GM21423 (cell line): ENCODE measurements at regions not wholly inside any gene's neighbourhood (a gene's known extent, or its start where the extent isn't known, plus 50 kb on each side); places are given as distances from the start of the nearest gene placed in this dataset.

Experiments
- ATAC-seq: cut with Tn5 transposase; IDR thresholded peaks from one replicate; pipeline ENCODE4 v1.9.1; 2021; ENCODE audit warnings: mild to moderate bottlenecking, moderate library complexity; ENCODE audit not compliant: unreplicated experiment

DNA sequence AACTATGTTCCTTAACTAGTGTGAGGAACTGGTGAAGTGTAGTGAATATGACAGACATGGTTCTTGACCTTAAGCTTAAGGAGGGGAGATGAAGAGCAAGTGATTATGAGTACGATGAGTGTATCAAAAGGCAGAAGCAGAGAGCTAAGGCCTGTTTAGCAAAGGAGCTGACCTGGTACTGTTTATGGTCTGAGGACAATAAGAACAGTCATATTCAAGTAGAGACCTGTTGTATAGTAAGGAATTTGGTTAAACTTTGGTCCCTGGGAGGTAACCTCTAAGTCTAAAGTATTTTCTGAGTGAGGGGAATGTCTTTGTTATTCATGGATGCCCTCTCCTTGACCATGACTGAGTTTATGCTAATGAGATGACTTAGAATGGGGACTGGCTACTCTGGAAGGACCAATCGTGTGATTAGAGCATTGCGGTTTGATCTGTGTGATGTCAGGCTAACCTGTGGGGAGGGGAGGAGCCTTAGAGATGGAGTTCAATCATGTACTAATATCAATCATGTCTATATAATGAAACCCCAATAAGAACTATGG, 389.3 kb downstream of the BMP4 start:
- no peak for ATAC-seq

- ATAC-seq: peak; percentile 49
Observed at GRCh38 chr14:53564870-53565269, 391.8 kb downstream of the BMP4 start.

DNA sequence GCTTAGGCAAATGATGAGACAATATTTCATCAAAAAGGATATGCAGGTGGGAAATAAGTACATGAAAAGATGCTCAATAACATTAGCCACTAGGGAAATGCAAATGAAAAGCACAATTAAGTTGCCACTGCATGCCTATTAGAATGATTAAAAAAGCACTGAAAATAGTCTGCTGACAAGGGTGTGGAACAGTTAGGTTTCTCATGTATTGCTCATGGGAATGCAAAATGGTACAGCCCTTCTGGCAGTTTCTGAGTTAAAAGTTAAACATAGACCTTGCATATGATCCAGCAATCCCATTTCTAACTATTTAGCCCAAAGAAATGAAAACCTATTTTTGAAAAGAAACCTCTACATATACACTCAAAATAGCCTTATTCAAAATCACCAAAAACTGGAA, 393.0 kb downstream of the BMP4 start:
- ATAC-seq: no peak

- ATAC-seq: no peak
Observed at GRCh38 chr14:53553221-53553620, 400.1 kb upstream of the DDHD1 start.

DNA sequence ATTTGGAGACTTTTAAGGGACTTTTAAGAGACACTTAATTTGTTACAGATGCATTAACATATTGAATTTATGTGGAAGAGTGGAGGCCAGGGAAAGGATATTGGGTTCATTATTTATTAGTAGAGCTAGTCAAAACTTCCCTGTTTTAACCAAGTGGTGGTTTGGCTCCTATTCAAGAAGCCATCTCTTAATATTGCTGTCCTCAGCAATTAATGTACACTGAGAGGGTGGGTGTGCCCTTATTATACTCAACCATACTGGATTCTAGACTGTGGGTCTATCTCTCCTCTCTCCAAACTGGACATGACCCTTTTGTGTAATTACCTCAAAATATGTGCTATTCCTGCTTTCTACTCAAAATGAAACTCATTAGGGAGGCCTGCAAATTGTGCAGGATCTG, 398.7 kb upstream of the DDHD1 start:
- no peak for ATAC-seq

DNA sequence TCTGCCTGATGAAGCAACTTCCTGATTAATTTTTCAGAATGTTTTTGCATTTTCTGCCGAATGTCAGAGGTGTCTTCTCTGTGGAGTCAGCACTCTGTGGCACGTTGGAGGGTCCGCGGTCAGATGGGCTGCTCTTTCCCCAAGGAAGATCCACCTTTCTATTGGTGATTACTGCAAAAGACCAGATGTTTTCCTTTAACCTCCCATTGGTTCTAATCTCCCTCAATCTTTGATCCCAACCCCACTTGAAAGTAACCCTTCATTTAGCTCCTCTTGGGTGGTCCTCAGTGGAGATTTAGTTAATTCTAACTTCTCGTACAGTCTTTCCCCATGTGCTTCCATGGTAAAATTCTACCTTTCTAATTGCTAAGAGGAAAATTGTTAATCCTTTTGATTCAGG, 397.7 kb upstream of the DDHD1 start:
- no peak for ATAC-seq

DNA sequence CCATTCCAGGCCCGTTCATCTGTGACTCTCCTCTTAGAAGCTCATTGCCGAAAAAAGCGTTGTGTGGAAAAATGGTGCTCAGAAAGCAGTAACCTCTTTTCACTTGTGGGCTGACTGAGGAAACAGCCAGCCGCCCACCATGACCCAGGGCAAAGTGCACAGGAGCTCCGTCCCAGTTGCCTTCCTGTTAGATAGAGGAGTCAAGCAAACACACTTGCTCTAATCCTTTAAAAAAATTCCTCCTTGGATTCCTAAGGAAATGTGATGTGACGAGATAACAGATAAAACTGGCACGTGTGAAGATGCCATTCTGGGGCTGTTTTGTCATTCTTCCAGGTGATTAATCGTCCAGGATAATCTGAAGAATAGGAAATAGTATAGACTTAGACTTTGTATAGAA, 396.8 kb upstream of the DDHD1 start:
- no peak for ATAC-seq

DNA sequence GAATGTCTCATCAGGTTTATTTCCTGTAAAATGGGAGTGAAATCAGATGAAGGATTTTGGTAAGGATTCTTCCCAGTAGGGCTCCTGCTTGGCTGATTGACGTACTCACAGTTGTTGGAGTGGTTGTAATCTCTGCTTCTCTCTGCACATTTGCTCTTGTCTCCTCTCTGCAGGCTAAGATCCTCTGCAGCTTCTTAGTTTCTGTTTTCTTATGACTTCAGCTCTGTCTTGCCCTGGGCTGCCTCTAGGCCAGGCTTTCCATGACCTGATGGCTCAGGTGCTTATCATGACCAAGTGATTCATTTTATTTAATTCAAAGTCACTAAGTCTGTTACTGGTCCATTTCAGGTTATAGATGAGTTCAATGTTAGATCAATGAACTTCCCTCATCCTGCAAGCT, 394.5 kb upstream of the DDHD1 start:
- no peak for ATAC-seq

DNA sequence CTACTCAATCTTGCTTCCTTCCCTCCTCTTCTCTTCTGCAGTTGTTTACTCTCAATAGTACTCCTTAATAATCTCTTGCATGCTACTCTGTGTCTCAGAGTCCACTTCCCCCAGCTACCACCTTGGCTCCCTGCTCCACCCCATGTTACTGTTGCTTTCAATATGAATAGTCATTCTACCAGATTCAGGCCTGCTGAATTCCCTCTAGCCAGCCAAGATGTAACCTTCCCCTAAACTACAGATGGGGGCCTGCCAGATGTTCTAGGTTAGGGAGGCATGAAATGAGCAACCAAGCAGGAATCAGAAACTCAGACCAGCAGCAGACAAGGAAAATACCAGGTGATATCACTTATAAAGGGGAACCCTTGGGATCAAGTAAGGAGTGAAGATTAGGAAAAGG, 392.1 kb upstream of the DDHD1 start:
- peak; percentile 77 for ATAC-seq

DNA sequence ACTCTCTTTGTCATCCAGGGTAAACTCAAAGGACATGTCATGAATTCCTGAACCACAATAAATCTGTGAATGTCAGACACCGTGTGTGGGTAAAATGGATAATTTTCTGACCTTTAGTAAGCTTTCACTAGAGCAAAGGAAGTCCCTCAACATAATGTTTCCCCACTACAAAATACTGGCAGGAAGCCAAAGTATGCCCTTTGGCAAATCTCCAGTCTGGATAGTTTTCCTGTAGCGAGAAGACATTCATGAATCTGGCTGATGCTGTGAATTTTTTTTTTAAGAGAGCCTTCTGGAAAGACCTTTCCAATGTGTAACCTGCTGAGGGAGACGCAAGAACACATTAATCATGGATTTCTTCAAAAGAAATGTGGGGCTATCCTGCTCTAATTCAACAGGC, 389.6 kb upstream of the DDHD1 start:
- ATAC-seq: no peak

DNA sequence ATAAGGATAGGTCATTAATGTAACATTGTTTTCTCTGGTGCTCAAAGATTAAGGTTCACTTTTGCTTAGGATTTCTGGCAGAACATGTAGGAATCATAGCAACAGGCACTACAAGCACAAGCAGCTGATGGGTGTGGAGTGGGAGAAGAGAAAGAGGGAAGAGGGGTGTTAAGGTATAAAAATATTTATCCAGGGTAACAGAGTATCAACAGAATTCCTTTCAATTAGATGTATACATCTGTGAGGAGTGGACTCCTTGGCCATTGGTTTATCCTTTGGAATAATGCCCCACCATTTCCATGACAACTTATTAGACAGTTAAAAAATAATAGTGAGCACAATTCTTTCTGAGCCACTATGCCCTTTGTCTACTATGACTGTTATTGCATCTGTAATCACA, 388.3 kb upstream of the DDHD1 start:
- no peak for ATAC-seq

GRCh38 chr14:53539489-53540126, 386.5 kb upstream of the DDHD1 start:
- peak; percentile 82 for ATAC-seq

GRCh38 chr14:53538316-53538881, 385.3 kb upstream of the DDHD1 start:
- ATAC-seq: no peak

GRCh38 chr14:53537422-53538315, 384.5 kb upstream of the DDHD1 start:
- ATAC-seq: no peak

DNA sequence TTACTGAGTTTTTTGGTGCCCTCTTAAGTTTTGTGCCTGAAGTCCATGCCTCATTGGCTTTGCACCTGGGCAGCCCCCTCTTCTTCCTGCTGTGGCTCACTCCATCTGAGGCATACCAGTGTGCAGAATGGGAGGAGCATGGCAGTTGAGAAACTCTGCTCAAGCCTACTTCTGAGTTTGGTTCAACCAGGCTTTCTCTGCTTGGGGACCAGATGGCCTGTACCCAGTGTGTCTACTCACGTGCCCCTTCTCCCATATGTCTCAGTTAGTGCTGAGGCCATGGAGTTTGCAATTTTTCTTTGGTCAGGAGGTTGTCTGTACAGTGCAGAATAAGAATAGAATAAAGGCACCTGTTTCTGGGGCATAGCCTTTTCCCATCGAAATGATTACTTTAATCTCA, 383.3 kb upstream of the DDHD1 start:
- no peak for ATAC-seq

DNA sequence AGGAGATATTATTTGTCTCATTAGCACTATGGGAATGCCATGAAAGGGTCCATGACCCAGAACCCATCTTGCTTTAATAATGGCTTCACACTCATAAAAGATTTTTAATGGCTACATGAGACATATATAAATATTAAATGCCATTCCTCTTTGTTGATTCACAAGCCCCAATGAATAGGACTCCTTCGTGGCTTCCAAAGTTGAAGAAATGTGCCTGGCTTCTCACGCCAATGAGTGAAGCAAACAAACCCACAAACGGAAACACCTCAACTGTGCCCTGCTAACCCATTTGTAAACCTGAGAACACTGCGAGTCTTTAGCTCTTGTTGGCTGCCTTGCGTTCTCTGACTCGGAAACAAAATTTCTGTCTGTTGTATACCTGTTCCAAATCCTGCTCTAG, 381.7 kb upstream of the DDHD1 start:
- ATAC-seq: no peak

GRCh38 chr14:53533384-53533970, 380.4 kb upstream of the DDHD1 start:
- ATAC-seq: no peak

- no peak for ATAC-seq
Observed at GRCh38 chr14:53532853-53533252, 379.7 kb upstream of the DDHD1 start.

DNA sequence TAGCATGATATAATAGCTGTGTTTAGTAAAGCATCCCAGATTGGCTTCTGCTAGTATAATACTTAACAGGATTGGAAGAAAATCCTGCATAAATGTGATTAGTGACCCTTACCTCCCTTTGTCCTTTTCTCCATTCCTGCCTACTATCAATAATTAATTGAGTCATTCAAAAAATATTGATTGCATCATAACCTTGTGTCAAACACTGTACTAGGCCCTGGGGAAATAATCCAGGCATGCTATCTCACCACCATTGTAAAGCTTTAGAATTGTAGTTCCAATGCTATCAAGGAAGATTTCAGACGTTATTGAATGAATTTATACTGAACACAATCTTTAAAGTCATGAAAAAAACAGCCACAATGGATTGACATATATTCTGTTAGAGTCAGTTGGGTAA, 378.6 kb upstream of the DDHD1 start:
- no peak for ATAC-seq

GRCh38 chr14:53531156-53531555, 378.0 kb upstream of the DDHD1 start:
- no peak for ATAC-seq

- no peak for ATAC-seq
Observed at GRCh38 chr14:53529519-53529918, 376.4 kb upstream of the DDHD1 start.
